HEK293 (cell line): ENCODE measurements at regions not wholly inside any gene's neighbourhood (a gene's known extent, or its start where the extent isn't known, plus 50 kb on each side); places are given as distances from the start of the nearest gene placed in this dataset.
A peak's percentile ranks its signal among the peaks of the same experiment; 100 is the strongest.

Experiments used
- CTCF ChIA-PET: fragments of 350-600 bp; formaldehyde crosslinking; extraction: SDS; loops from one replicate; lab custom pipeline; 2021; ENCODE audit warnings: antibody characterized with exemption; lab: Yijun Ruan, JAX
- POLR2A ChIA-PET: fragments of 300-600 bp; formaldehyde crosslinking; extraction: SDS; loops from one replicate; lab custom pipeline; 2020; ENCODE audit warnings: antibody characterized with exemption, inconsistent platforms; lab: Yijun Ruan, JAX
- H3K27ac ChIP-seq: fragments of 200-500 bp; sonication (Bioruptor generic); 2 replicates; pipeline ENCODE4 v1.5.1; 2014; ENCODE audit warnings: low read depth, low read length, control low read depth, inconsistent platforms; ENCODE audit errors: extremely low read depth
- H3K36me3 ChIP-seq, 2 experiments: fragments of 200-500 bp in 1 of 2; sonication (Bioruptor generic) in 1 of 2; 1 replicate in 1 of 2; 2 replicates in 1 of 2; pipeline ENCODE4 v1.5.1; 2014 to 2017; ENCODE audit warnings: inconsistent platforms in 2 of 2, low read length in 2 of 2; ENCODE audit not compliant: control insufficient read depth in 2 of 2, insufficient read depth in 1 of 2
- H3K4me1 ChIP-seq: fragments of 200-500 bp; sonication (Bioruptor generic); 2 replicates; pipeline ENCODE4 v1.5.1; 2014; ENCODE audit warnings: mild to moderate bottlenecking, low read length, inconsistent platforms; ENCODE audit not compliant: control insufficient read depth, insufficient read depth
- H3K4me3 ChIP-seq: 2 replicates; pipeline ENCODE4 v1.5.1; 2011; ENCODE audit warnings: low read depth, mild to moderate bottlenecking, control low read depth, low read length, moderate library complexity
- H3K9me3 ChIP-seq: fragments of 200-500 bp; sonication (Bioruptor generic); 2 replicates; pipeline ENCODE4 v1.5.1; 2014; ENCODE audit warnings: low read depth, low read length, inconsistent platforms; ENCODE audit not compliant: control insufficient read depth, insufficient read depth
- BCL11B ChIP-seq: fragments of 450-650 bp; formaldehyde crosslinking; IDR thresholded peaks from 2 replicates; pipeline ENCODE4 v1.5.1; 2016; ENCODE audit warnings: low read depth, missing biosample characterization, missing genetic modification characterization
- ELK4 ChIP-seq: IDR thresholded peaks from 2 replicates; pipeline ENCODE4 v1.6.1; 2011; ENCODE audit warnings: mild to moderate bottlenecking, low read depth, low read length, borderline replicate concordance
- KLF16 ChIP-seq: fragments of 450-650 bp; formaldehyde crosslinking; IDR thresholded peaks from 2 replicates; pipeline ENCODE4 v1.5.1; 2017; ENCODE audit warnings: missing biosample characterization, missing genetic modification characterization
- REPIN1 ChIP-seq: fragments of 450-650 bp; formaldehyde crosslinking; IDR thresholded peaks from 2 replicates; pipeline ENCODE4 v1.5.1; 2017; ENCODE audit warnings: missing biosample characterization, missing genetic modification characterization, low read depth
- TCF7L2 ChIP-seq: IDR thresholded peaks from 2 replicates; pipeline ENCODE4 v1.6.1; 2011; ENCODE audit warnings: low read depth, mild to moderate bottlenecking, inconsistent platforms, low read length, moderate library complexity, borderline replicate concordance
- ZNF112 ChIP-seq: fragments of 450-650 bp; formaldehyde crosslinking; IDR thresholded peaks from 2 replicates; pipeline ENCODE4 v1.5.0; 2017; ENCODE audit warnings: missing biosample characterization, missing genetic modification characterization
- ZNF24 ChIP-seq: fragments of 450-650 bp; formaldehyde crosslinking; IDR thresholded peaks from 2 replicates; pipeline ENCODE4 v1.5.1; 2016; ENCODE audit warnings: missing biosample characterization, missing genetic modification characterization
- ZNF324 ChIP-seq: fragments of 450-650 bp; formaldehyde crosslinking; IDR thresholded peaks from 2 replicates; pipeline ENCODE4 v1.5.1; 2016; ENCODE audit warnings: missing biosample characterization, missing genetic modification characterization
- ZNF335 ChIP-seq: fragments of 450-650 bp; formaldehyde crosslinking; conservative IDR thresholded peaks from 2 replicates; pipeline ENCODE4 v1.5.1; 2016; ENCODE audit warnings: missing biosample characterization, missing genetic modification characterization
- ZNF626 ChIP-seq: fragments of 450-650 bp; sonication (Bioruptor Pico); formaldehyde crosslinking; IDR thresholded peaks from 2 replicates; pipeline ENCODE4 v1.5.1; 2018; ENCODE audit warnings: missing biosample characterization, missing genetic modification characterization, inconsistent platforms
- ZNF639 ChIP-seq: fragments of 450-650 bp; formaldehyde crosslinking; IDR thresholded peaks from 2 replicates; pipeline ENCODE4 v1.5.1; 2016; ENCODE audit warnings: missing biosample characterization, missing genetic modification characterization
- ZNF677 ChIP-seq: fragments of 450-650 bp; IDR thresholded peaks from 2 replicates; pipeline ENCODE4 v1.5.0; 2018; ENCODE audit warnings: missing biosample characterization, mild to moderate bottlenecking, missing genetic modification characterization, moderate library complexity
- ZSCAN23 ChIP-seq: fragments of 450-650 bp; formaldehyde crosslinking; IDR thresholded peaks from 2 replicates; pipeline ENCODE4 v1.5.1; 2016; ENCODE audit warnings: missing biosample characterization, missing genetic modification characterization
- TF ChIP-seq, protein P1 (sequence below): fragments of 450-650 bp; formaldehyde crosslinking; IDR thresholded peaks from 2 replicates; pipeline ENCODE4 v1.5.1; 2016; ENCODE audit warnings: missing biosample characterization, missing genetic modification characterization
- TF ChIP-seq, protein P2 (sequence below): fragments of 450-650 bp; formaldehyde crosslinking; IDR thresholded peaks from 2 replicates; pipeline ENCODE4 v1.5.1; 2016; ENCODE audit warnings: missing biosample characterization, missing genetic modification characterization
- TF ChIP-seq, protein P3 (sequence below): fragments of 450-650 bp; formaldehyde crosslinking; conservative IDR thresholded peaks from 2 replicates; pipeline ENCODE4 v1.5.1; 2016; ENCODE audit warnings: low read depth, missing biosample characterization, missing genetic modification characterization

GRCh38 chr1:204002614-204003013, 70.3 kb upstream of the SOX13 start:
- no peaks in the 10 kb centered on the region for H3K4me1 ChIP-seq
- H3K4me3 ChIP-seq = no peak overlapping the region
- H3K36me3 ChIP-seq = no peaks in the 10 kb centered on the region
- CTCF ChIA-PET = no interaction called here
- POLR2A ChIA-PET = no interaction called here
- no peaks in the 10 kb centered on the region for H3K9me3 ChIP-seq
- TF ChIP-seq KLF16 (tag by site-specific recombination) (no peak), ZNF335 (tag by site-specific recombination) (0 out of 2 replicates have a peak, but pooled peaks have one; percentile 19), ZNF324 (tag by site-specific recombination) (no peak), TCF7L2 (no peak)
- H3K27ac ChIP-seq = no peak overlapping the region

GRCh38 chr1:204003536-204003935, 69.4 kb upstream of the SOX13 start:
- H3K27ac ChIP-seq = no peak overlapping the region

DNA sequence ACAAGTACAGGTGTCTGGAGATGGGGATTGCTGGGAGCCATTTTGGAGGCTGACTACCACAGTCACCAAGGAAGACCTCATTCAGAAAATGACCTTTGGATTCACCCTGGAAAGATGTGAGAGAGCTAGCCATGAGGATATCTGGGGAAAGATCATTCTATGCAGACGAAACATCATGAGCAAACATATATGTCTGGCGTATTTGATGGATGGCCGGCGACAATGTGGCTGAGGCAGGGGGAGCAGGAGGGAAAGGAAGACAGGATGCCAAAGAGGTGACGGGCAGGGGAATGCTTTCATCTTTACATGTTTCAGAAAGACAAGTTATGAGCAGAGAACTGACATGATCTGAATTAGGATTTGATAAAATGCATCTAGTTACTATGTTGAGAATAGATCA, 61.5 kb upstream of the SOX13 start:
- H3K36me3 ChIP-seq = no peaks in the 10 kb centered on the region
- H3K4me3 ChIP-seq = no peak overlapping the region
- ChIA-PET POLR2A (no interaction called here), CTCF (no interaction called here)
- H3K27ac ChIP-seq = no peak overlapping the region
- TF ChIP-seq ZNF24 (tag by site-specific recombination) = no peak
- no peak for TF ChIP-seq ZNF639 (tag by site-specific recombination)
- TF ChIP-seq, protein P1, sequence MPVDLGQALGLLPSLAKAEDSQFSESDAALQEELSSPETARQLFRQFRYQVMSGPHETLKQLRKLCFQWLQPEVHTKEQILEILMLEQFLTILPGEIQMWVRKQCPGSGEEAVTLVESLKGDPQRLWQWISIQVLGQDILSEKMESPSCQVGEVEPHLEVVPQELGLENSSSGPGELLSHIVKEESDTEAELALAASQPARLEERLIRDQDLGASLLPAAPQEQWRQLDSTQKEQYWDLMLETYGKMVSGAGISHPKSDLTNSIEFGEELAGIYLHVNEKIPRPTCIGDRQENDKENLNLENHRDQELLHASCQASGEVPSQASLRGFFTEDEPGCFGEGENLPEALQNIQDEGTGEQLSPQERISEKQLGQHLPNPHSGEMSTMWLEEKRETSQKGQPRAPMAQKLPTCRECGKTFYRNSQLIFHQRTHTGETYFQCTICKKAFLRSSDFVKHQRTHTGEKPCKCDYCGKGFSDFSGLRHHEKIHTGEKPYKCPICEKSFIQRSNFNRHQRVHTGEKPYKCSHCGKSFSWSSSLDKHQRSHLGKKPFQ = no peak
- TF ChIP-seq BCL11B (tag by site-specific recombination) = no peak
- TF ChIP-seq, protein P2, sequence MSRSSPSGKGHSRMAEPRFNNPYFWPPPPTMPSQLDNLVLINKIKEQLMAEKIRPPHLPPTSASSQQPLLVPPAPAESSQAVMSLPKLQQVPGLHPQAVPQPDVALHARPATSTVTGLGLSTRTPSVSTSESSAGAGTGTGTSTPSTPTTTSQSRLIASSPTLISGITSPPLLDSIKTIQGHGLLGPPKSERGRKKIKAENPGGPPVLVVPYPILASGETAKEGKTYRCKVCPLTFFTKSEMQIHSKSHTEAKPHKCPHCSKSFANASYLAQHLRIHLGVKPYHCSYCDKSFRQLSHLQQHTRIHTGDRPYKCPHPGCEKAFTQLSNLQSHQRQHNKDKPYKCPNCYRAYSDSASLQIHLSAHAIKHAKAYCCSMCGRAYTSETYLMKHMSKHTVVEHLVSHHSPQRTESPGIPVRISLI (tag by site-specific recombination) = no peak
- no peak for TF ChIP-seq ZSCAN23 (tag by site-specific recombination)
- TF ChIP-seq, protein P3, sequence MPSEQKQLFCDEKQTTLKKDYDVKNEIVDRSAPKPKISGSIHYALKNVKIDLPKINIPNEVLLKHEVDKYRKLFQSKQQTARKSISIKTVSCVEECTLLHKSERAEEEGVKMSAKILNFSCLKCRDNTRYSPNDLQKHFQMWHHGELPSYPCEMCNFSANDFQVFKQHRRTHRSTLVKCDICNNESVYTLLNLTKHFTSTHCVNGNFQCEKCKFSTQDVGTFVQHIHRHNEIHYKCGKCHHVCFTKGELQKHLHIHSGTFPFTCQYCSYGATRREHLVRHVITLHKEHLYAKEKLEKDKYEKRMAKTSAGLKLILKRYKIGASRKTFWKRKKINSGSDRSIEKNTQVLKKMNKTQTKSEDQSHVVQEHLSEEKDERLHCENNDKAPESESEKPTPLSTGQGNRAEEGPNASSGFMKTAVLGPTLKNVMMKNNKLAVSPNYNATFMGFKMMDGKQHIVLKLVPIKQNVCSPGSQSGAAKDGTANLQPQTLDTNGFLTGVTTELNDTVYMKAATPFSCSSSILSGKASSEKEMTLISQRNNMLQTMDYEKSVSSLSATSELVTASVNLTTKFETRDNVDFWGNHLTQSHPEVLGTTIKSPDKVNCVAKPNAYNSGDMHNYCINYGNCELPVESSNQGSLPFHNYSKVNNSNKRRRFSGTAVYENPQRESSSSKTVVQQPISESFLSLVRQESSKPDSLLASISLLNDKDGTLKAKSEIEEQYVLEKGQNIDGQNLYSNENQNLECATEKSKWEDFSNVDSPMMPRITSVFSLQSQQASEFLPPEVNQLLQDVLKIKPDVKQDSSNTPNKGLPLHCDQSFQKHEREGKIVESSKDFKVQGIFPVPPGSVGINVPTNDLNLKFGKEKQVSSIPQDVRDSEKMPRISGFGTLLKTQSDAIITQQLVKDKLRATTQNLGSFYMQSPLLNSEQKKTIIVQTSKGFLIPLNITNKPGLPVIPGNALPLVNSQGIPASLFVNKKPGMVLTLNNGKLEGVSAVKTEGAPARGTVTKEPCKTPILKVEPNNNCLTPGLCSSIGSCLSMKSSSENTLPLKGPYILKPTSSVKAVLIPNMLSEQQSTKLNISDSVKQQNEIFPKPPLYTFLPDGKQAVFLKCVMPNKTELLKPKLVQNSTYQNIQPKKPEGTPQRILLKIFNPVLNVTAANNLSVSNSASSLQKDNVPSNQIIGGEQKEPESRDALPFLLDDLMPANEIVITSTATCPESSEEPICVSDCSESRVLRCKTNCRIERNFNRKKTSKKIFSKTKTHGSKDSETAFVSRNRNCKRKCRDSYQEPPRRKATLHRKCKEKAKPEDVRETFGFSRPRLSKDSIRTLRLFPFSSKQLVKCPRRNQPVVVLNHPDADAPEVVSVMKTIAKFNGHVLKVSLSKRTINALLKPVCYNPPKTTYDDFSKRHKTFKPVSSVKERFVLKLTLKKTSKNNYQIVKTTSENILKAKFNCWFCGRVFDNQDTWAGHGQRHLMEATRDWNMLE (tag by site-specific recombination) = no peak
- H3K9me3 ChIP-seq = no peaks in the 10 kb centered on the region
- no peaks in the 10 kb centered on the region for H3K4me1 ChIP-seq

More at GRCh38 chr1:204003536-204003935, 69.4 kb upstream of the SOX13 start:
- POLR2A ChIA-PET = no interaction called here
- TF ChIP-seq ZNF677 = no peak
- TF ChIP-seq ELK4 = no peak
- no peak for TF ChIP-seq ZNF112 (tag by site-specific recombination)
- TF ChIP-seq ZNF626 (tag by site-specific recombination) = no peak
- TF ChIP-seq REPIN1 = no peak
- H3K4me1 ChIP-seq = no peaks in the 10 kb centered on the region
- CTCF ChIA-PET = no interaction called here
- no peaks in the 10 kb centered on the region for H3K9me3 ChIP-seq
- no peaks in the 10 kb centered on the region for H3K36me3 ChIP-seq
- no peak overlapping the region for H3K4me3 ChIP-seq
